GM12864 (cell line): ENCODE measurements at regions not wholly inside any gene's neighbourhood (a gene's known extent, or its start where the extent isn't known, plus 50 kb on each side); places are given as distances from the start of the nearest gene placed in this dataset.

Source experiments
- DNase-seq: peaks from one replicate; pipeline ENCODE4 v3.0.0-alpha.2; 2011; ENCODE audit warnings: low read depth
- H3K4me3 ChIP-seq: 2 replicates; pipeline ENCODE4 v1.5.1; 2011; ENCODE audit warnings: mild to moderate bottlenecking, low read depth, low read length, control low read depth
- TF ChIP-seq, protein P1 (sequence below): IDR thresholded peaks from 2 replicates; pipeline ENCODE4 v1.5.1; 2011; ENCODE audit warnings: low read depth, mild to moderate bottlenecking, moderate library complexity, low read length, control low read depth, inconsistent platforms; ENCODE audit errors: missing control alignments

DNA sequence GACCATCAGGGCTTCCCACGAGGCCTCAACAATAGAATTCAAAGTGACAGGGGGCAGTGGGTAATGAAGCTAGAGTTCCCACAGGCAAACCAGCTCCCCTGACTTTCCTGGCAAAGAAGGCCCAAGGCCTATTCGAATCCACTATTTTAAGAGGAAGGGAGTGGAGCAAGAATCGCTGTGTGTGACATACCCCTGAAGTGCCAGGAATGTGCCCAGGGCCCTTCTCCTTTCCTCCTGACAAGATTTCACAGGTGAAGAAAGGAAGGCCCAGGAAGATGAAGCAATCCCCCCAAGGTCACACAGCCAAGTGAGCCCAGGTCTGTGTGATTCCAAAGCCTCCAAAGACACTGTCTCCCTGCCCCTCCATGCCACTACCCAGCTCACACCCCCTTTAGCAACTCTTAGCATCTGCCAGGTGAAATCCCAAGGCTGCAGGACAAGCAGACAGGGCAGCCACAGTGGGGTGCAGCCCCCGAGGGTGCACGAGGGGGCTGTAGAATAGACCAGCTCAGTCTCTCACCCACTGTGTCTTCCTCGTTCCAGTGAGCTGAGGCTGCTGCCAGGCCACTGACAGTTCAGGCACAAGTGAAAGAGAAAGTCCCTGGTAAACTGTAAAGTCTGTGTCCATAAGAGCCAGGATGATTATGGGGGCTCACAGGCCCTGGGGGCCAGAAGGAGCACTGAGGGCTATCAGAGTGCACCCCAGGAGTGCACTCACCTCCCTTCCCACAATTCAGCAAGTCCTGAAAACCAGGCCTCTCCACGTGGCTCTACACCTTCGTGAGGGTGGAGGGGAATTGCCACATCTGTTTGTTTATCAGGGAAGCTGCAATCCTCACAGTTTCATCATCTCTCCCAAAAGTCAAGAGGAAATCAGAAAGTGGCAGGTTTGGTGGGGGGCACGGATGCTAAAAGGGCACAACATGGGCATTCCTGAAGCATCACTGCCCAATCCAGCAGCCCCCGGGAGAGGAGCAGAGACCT, 70.8 kb upstream of the ZMIZ1 start:
- no peak overlapping the region for H3K4me3 ChIP-seq
- no peak for DNase-seq
- TF ChIP-seq, protein P1, sequence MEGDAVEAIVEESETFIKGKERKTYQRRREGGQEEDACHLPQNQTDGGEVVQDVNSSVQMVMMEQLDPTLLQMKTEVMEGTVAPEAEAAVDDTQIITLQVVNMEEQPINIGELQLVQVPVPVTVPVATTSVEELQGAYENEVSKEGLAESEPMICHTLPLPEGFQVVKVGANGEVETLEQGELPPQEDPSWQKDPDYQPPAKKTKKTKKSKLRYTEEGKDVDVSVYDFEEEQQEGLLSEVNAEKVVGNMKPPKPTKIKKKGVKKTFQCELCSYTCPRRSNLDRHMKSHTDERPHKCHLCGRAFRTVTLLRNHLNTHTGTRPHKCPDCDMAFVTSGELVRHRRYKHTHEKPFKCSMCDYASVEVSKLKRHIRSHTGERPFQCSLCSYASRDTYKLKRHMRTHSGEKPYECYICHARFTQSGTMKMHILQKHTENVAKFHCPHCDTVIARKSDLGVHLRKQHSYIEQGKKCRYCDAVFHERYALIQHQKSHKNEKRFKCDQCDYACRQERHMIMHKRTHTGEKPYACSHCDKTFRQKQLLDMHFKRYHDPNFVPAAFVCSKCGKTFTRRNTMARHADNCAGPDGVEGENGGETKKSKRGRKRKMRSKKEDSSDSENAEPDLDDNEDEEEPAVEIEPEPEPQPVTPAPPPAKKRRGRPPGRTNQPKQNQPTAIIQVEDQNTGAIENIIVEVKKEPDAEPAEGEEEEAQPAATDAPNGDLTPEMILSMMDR = no peak

DNA sequence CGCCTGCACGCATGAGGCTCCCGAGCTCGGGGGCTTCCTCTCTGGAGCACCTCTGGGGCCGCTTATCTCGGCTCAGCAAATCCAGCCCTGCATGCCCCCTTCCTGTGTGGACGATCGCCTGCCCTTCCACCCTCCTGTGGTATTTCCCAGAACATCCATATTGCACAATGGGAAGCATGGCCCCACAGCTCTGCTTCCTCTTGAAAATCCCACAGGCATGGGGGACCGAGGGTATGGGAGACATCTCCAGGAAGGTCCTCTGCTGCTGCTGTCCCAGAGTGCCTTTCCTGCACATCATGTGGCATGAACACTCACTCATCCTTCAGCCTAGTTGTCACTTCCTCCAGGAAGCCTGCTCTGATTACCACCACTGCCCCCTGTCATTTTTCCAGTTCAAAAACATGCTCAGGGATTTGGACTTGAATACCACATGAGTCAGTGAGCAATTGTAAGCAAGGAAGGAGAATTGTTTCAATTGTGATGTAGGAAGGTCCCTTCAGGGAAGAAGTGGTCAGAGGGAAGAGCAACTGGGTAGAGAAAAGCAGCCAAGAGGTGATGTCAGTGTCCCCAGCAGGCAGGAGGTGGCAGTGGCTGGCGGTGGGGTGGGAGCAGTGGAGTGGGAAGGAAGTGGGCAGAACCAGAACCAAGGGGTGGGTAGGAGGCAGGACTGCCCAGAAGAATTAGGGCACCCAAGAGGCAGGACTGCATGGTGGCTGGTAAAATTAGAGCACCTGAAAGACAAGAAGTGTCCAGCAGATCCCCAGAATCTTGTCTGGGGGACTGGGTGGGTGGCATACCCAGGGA, 67.5 kb upstream of the ZMIZ1 start:
- H3K4me3 ChIP-seq = no peak overlapping the region
- DNase-seq = no peak
- TF ChIP-seq, protein P1 = no peak

DNA sequence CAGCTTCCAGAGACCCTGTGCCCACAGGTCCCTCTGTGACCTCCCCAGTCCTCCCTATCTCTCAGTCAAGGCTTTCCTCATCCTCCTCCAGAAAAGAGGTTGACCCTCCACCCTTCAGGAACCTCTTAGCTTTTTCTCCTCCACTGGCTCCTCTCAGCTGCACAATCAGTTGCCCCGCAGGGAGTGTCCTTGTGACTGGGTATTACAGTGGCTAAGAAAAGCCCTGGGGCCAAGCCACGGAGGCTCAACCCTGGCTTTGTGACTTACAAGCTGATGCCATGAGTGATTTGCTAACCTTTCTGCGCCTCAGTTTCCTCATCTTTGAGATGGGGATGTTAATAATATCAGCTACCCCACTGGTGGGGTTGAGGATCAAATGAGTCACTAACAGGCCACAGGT, 66.4 kb upstream of the ZMIZ1 start:
- TF ChIP-seq, protein P1 = no peak
- DNase-seq = no peak
- no peak overlapping the region for H3K4me3 ChIP-seq

DNA sequence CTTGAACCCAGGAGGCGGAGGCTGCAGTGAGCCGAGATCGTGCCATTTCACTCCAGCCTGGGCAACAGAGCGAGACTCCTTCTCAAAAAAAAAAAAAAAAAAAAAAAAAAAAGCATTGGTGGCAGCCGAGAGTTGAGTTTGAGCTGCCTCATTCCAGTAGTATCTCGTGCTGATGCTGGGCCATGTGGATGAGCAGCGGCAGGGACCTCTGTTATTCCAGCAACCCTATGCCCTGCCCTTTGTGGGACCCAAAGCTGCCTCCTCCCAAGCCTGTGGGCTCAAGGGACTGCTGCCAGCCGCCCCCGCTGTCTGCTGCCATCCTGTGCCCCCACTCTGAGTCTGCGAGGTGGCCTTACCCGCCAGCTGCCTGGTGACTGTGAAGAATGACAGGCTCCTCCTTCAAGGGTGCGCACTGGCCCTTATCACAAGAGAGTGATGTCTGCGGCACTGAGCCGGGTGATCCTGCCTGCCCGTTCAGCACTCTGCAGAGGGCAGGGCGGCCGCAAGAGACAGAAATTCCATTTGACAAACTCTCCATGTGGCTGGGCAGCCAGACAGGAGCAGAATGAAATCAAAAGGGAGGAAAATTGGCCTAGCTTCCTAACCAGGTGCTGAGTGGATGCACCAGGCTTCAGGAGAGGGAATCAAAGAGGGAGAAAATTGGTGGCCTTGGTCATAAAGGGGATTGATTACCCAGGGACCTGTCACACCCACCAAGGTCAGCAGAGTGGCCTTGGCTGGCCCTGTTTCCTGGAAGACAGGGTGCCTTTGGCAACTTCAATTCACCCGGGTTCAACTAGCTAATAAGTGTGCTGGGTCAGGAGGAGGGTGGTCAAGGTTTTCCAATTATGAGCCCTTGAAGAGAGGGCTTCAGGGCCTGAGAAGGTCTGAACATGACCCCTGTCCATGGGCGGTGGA, 65.3 kb upstream of the ZMIZ1 start:
- H3K4me3 ChIP-seq = no peak overlapping the region
- DNase-seq = no peak
- TF ChIP-seq, protein P1 = no peak

DNA sequence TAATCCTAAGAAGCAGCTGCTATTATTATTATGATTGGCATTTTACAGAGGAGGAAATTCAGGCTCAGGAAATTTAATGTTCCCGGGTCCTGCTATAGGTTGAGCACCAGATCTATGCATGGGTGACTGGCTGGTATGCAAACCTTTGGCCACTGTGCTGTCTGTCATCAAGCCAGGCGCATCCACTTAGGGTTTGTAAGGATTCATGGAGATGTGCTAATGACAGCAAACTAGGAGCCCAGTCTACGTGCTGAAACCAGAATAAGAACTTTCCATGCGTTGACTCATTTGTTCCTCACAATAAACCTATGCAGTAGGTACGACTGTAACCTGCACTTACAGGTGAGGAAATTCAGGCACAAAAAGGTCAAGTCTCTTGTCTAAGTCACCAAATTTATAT, 64.5 kb upstream of the ZMIZ1 start:
- H3K4me3 ChIP-seq = no peak overlapping the region
- TF ChIP-seq, protein P1 = no peak
- no peak for DNase-seq

DNA sequence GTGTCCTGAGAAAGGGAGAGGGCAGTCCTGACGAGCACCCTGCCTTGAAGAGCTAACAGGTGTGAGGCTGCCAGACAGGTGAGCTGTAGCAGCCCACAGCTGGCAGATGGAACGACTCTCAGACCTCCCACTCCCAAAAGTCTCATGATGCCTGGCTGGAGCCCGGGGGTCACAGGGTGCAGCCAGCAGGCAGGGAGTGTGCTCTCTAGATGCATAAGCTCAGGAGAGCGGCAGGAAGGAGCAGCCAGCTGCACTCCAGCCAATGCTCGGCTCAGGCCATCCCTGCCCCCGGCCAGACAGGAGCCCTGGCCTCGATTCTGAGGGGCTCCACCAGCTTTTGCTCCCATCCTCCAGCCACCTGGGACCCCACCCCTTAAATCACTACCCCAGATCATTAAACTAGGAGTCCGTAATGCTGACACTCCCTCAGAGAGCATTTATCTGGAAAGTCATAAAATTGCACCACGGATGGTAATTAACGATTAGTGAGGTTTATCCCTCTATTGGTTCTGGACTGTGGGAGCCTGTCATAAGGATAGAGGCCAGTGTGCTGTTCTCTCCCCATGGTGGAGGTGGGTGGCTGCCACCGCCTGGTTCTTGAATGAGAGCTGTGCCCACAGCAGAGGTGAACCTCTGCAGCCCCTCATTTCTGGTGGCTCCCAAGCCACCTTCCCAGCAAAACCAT, 63.5 kb upstream of the ZMIZ1 start:
- no peak overlapping the region for H3K4me3 ChIP-seq
- TF ChIP-seq, protein P1 = no peak
- DNase-seq = no peak
